SK-N-SH (cell line): ENCODE measurements at regions not wholly inside any gene's neighbourhood (a gene's known extent, or its start where the extent isn't known, plus 50 kb on each side); places are given as distances from the start of the nearest gene placed in this dataset.

Source experiments
- EP300 ChIP-seq, 2 experiments: IDR thresholded peaks; 2 replicates each; pipeline versions ENCODE4 v1.4.0 to v1.6.1; 2012; ENCODE audit warnings: borderline replicate concordance in 1 of 2, low read depth in 1 of 2, low read length in 1 of 2
- GATA2 ChIP-seq: sonication (generic); formaldehyde crosslinking; IDR thresholded peaks from 2 replicates; pipeline ENCODE4 v1.5.0; 2020; ENCODE audit warnings: mild to moderate bottlenecking, missing genetic modification reagents
- MXI1 ChIP-seq: IDR thresholded peaks from 2 replicates; pipeline ENCODE4 v1.6.1; 2012; ENCODE audit warnings: mild to moderate bottlenecking, low read depth, low read length, improper control_type of control experiment
- NFIC ChIP-seq: IDR thresholded peaks from 2 replicates; pipeline ENCODE4 v1.4.0; 2012; ENCODE audit warnings: borderline replicate concordance
- POLR2AphosphoS5 ChIP-seq: IDR thresholded peaks from 2 replicates; pipeline ENCODE4 v1.6.1; 2012; ENCODE audit warnings: low read depth, low read length
- RFX5 ChIP-seq: IDR thresholded peaks from 2 replicates; pipeline ENCODE4 v1.6.1; 2012; ENCODE audit warnings: mild to moderate bottlenecking, improper control_type of control experiment, low read length
- TAF1 ChIP-seq: IDR thresholded peaks from 2 replicates; pipeline ENCODE4 v1.6.1; 2012; ENCODE audit warnings: low read depth, mild to moderate bottlenecking, low read length, moderate library complexity, borderline replicate concordance
- TF ChIP-seq, protein P1 (sequence below): fragments of 200-600 bp; sonication (generic); IDR thresholded peaks from 2 replicates; pipeline ENCODE4 v1.6.1; 2017; ENCODE audit warnings: antibody characterized with exemption, mild to moderate bottlenecking, moderate library complexity
- TF ChIP-seq, protein P2 (sequence below): IDR thresholded peaks from 2 replicates; pipeline ENCODE4 v1.6.1; 2012; ENCODE audit warnings: mild to moderate bottlenecking, low read depth, low read length, moderate library complexity

DNA sequence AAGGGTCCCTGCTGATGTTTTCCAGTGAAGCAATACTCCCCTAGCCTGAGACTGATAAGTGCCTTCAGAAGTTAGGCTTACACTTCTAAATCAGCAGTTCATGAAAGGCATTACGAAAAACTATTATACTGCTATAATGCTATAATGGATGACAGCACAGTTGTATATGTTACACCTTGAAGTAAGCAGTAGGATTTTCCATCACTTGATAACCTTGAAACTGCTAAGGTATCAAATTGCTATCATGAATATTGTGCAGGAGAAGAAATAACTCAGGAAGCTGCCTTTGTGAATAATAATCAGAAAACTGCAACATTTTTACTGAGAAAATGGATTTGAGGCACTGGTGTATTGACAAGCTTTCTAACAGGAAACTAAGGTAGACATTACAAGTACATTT lies 142.3 kb downstream of the HNMT start:
- TF ChIP-seq, protein P1, sequence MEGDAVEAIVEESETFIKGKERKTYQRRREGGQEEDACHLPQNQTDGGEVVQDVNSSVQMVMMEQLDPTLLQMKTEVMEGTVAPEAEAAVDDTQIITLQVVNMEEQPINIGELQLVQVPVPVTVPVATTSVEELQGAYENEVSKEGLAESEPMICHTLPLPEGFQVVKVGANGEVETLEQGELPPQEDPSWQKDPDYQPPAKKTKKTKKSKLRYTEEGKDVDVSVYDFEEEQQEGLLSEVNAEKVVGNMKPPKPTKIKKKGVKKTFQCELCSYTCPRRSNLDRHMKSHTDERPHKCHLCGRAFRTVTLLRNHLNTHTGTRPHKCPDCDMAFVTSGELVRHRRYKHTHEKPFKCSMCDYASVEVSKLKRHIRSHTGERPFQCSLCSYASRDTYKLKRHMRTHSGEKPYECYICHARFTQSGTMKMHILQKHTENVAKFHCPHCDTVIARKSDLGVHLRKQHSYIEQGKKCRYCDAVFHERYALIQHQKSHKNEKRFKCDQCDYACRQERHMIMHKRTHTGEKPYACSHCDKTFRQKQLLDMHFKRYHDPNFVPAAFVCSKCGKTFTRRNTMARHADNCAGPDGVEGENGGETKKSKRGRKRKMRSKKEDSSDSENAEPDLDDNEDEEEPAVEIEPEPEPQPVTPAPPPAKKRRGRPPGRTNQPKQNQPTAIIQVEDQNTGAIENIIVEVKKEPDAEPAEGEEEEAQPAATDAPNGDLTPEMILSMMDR, result no peak
- TF ChIP-seq MXI1, result no peak
- TF ChIP-seq, protein P2, sequence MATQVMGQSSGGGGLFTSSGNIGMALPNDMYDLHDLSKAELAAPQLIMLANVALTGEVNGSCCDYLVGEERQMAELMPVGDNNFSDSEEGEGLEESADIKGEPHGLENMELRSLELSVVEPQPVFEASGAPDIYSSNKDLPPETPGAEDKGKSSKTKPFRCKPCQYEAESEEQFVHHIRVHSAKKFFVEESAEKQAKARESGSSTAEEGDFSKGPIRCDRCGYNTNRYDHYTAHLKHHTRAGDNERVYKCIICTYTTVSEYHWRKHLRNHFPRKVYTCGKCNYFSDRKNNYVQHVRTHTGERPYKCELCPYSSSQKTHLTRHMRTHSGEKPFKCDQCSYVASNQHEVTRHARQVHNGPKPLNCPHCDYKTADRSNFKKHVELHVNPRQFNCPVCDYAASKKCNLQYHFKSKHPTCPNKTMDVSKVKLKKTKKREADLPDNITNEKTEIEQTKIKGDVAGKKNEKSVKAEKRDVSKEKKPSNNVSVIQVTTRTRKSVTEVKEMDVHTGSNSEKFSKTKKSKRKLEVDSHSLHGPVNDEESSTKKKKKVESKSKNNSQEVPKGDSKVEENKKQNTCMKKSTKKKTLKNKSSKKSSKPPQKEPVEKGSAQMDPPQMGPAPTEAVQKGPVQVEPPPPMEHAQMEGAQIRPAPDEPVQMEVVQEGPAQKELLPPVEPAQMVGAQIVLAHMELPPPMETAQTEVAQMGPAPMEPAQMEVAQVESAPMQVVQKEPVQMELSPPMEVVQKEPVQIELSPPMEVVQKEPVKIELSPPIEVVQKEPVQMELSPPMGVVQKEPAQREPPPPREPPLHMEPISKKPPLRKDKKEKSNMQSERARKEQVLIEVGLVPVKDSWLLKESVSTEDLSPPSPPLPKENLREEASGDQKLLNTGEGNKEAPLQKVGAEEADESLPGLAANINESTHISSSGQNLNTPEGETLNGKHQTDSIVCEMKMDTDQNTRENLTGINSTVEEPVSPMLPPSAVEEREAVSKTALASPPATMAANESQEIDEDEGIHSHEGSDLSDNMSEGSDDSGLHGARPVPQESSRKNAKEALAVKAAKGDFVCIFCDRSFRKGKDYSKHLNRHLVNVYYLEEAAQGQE, result no peak
- no peak for TF ChIP-seq GATA2 (CRISPR knock-in tag)
- no peak for TF ChIP-seq POLR2AphosphoS5
- no peak for TF ChIP-seq EP300 (IDR thresholded peaks at IDR 0.05; ENCODE audit: borderline replicate concordance in 1 of 2, low read depth in 1 of 2, low read length in 1 of 2)
- TF ChIP-seq RFX5, result no peak
- no peak for TF ChIP-seq TAF1
- no peak for TF ChIP-seq NFIC
